ENCODE measurements at regions not wholly inside any gene's neighbourhood (a gene's known extent, or its start where the extent isn't known, plus 50 kb on each side); places are given as distances from the start of the nearest gene placed in this dataset.

- TF ChIP-seq TAF1 (conservative IDR thresholded peaks at IDR 0.05) (no peak), CTCF (IDR thresholded peaks at IDR 0.05; ENCODE audit: low read depth, low read length, missing input control) (no peak), NR2F2 (IDR thresholded peaks at IDR 0.05) (no peak), SP1 (IDR thresholded peaks at IDR 0.05) (no peak), JUND (IDR thresholded peaks at IDR 0.05) (no peak), REST (IDR thresholded peaks at IDR 0.05) (no peak)
- TF ChIP-seq, protein P1, sequence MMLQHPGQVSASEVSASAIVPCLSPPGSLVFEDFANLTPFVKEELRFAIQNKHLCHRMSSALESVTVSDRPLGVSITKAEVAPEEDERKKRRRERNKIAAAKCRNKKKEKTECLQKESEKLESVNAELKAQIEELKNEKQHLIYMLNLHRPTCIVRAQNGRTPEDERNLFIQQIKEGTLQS (IDR thresholded peaks at IDR 0.05), result no peak
- TF ChIP-seq, protein P2, sequence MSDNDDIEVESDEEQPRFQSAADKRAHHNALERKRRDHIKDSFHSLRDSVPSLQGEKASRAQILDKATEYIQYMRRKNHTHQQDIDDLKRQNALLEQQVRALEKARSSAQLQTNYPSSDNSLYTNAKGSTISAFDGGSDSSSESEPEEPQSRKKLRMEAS (IDR thresholded peaks at IDR 0.05), result no peak
Measured at GRCh38 chr2:216296856-216297255, 75.4 kb downstream of the MARCHF4 start.

Measured in liver (tissue), 3 donors.